A172 (cell line): ENCODE measurements at regions not wholly inside any gene's neighbourhood (a gene's known extent, or its start where the extent isn't known, plus 50 kb on each side); places are given as distances from the start of the nearest gene placed in this dataset.

Experiments
- DNase-seq: peaks from one replicate; pipeline ENCODE4 v3.0.0-alpha.2; 2015; ENCODE audit warnings: low spot score

DNA sequence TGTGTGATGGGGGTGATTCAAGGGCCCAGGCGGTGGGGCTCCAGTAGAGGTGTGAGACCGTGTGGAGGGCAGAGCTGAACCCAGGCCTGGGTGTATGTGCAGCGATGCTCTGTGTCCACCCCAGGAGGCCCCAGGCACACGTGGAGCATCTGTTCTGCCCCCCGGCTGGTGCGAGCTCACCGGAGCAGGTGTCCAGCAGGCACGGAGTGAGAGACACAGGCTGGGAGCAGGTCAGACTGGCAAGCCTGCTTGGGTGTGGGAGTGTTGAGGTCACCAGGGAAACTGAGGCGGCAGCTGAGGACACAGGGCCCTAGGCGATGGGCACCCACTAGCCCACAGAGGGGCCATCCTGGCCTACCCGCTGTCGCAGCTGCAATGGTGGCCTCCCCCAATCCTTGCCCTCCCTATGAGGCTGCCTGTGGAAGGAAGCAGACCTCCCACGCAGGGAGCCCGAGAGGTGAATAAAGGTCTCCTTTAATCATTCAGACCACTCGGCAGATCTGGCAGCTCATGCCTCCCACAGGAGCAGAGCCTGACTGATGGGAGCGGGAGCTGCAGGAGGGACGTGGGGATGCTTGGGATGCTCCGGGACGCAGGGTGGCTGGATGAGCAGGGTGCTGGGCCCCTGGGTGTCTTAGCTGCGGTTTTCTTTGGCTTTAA, 1165.1 kb downstream of the BRD1 start:
- DNase-seq: no peak

DNA sequence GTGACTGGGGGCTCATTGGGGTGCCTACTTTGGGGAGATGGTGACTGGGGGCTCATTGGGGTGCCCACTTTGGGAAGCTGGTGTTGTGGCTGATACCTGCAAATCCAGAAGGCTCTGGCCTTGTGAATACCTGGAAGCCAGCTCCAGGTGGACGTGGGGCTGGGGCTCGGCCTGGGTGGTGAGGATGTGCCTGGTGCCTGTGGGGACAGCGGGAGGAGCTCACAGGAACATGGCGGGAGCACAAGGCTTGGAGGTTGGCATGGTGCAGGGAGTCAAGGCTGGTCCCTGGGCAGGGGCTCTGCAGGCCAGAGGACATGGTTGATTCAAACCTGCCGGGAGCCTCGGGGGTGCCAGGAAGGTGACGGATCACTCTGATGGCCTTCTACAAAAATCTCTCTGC, 1165.7 kb downstream of the BRD1 start:
- no peak for DNase-seq

DNA sequence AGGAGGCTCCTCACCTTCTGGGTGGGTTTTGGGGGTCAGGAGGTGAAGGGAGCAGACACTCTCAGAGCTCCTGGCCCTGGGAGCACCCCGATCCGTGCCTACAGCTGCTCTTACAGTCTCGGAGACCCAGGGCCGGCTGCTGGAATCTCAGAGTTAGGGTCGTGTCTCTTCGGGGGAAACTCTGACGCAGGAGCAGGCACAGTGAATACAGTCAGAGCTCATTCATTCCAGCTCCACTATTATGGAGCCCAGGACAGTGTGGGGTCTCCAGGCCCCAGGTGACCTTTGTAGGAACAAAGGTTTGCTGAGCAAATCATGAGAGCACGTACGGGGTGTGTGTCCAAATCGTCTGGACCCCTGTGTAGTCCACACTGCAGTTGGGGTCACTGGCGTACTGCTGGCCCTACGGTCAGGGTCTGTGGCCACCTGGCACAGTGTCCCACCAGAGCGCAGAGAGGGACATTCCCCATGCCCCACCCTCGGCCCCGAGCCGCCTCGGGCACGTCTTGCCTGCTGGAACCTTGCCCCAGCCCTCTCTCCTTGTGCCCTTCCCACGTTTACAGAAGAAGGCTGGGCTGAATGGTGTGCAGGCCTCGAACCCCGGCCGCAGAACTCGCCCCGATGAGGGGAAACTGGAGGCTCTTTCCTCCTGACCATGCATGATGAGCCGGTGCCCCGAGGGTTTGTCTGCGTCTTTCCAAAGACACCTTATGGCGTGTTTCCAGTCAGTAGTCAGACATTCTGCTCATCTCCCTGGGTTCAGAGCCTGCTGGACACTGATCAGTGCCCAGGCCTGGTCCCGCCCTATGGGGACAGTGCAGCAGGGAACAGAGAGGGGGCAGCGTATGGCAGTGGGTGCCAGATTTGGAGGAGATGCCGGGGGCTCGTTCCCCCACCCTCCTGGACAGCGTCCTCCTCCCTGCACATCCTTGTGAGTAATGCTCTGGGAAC, 1166.6 kb downstream of the BRD1 start:
- DNase-seq: no peak

DNA sequence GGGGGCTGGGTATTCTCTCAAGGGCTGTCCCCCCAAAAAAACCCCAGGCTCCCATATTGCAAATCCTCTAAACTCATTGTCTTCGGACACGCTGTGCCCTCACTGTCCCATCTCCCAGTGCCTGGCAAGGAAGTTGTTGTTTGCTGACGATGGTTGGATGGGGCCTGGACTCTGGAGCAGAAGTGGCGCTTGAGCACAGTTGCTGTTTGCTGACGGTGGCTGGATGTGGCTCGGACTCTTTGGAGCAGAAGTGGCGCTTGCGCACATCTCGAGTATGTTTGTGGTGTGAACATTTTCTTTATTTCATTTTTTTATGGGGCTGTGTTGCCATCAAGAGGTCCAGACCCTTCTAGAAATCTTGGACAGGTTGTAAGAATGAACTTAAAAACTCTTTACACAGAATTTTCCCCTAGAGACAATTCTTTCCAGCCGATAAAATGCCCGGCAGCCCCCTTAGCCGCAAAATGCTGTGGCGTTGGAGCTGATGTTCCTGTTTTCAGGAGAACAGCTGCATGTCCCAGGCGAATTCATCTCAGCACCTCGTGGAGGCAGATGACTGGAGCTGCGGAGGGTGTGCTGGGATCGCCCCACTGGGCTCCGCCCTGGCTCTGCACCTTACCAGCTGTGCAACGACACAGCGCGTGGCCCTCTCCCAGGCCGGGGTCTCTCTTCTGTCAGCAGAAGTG, 1167.4 kb downstream of the BRD1 start:
- no peak for DNase-seq

DNA sequence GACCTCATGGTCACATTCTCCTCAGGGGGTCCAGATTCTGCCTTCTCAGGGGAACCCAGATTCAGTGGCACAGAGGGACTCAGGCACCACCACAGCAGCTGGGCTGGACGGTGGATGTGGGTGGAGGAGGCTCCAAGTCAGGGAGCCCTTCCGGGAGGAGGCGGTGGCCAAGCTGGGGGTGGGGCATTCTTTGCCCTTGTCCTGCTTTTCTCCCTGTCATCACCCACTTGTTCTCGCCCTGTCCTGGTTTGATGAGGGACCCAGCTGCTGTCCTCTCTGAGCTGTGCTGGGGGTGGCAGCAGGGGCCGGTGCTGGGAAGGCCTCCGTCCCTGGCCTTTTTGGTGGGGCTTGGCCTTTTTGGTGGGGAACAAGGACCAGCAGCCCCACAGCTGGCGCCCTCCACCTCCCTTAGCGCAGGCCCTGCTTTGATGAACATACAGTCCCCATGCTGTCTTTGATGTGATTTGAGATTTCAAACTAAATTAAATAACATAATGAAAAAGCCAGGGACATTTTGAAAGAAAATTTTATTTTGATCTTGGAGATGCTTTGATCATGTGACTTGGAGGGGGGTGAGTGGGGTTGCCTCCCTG, 1168.2 kb downstream of the BRD1 start:
- DNase-seq: no peak

DNA sequence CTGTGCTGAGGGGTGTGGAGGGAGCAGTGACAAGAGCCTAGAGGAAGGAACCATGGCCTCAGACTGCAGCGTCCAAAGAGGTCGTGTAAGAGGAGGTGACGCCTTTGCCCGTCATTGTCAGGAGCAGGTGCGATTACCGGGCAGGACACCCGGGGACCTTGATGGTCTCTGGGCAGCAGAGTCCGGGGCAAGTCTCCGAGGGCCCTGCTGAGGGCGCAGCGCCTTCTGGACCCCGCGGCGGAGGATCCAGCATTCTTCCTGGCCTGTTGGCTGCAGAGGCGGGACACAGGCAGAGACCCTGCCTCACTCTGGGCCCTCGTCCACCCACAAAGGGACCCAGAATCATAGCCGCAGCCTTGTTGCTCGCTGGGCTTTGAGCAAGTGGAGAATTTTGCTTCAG, 1168.8 kb downstream of the BRD1 start:
- no peak for DNase-seq

DNA sequence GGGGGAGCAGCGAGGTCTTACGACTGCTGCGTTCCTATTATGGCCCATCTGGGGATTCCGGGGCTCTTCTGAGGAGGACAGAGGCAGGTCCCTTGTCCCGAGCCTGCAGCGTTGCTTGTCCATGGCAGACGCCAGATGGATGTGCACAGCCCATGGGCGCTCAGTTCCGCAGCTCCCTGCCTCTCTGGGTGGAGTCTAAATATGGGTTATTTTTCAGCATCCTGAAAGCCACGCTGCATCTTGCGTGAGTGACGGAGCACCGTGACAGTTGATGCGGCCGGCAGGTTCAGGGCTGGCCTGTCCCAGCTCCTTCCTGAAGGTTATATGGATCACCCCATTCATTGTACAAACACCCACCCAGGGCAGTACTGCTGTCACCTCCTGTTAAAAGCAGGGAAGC, 1169.4 kb downstream of the BRD1 start:
- DNase-seq: no peak

DNA sequence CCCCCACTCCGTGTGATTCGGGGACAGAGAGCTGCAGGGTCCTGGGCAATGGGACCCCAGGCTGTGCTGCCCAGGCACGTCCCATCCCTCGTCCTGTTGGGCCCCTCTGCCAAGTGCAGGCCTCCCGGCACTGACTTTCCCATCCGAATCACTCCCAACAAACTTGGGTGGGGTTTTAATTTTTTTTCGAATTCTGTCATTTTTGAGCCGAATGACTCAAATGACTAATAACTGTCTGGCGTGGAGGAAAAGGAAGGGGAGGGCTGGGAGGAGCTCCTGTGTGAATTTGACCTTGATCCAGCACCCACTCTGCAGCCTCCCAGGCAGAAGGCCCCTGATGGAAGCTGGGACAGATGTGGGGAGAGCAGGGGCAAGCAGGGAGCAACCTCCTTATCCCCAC, 1173.2 kb downstream of the BRD1 start:
- DNase-seq: peak; percentile 51

DNA sequence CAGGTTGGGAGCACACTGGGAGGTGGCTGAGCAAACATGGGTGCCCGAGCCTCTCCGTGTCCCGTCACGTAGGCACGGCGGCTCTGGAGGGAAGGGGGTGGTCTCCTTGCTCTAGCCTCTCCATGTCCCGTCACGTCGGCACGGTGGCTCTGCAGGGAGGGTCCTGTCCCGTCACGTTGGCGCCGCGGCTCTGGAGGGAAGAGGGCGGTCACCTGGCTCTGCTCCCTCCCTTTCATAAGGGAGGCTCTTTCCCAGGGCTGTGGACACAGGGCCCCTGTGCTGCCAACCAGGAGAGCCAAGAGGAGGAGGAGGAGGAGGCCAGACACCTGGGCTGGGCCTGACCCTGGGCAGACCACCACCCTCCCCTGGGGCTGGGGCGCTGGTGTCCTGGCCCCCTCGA, 1173.7 kb downstream of the BRD1 start:
- no peak for DNase-seq

DNA sequence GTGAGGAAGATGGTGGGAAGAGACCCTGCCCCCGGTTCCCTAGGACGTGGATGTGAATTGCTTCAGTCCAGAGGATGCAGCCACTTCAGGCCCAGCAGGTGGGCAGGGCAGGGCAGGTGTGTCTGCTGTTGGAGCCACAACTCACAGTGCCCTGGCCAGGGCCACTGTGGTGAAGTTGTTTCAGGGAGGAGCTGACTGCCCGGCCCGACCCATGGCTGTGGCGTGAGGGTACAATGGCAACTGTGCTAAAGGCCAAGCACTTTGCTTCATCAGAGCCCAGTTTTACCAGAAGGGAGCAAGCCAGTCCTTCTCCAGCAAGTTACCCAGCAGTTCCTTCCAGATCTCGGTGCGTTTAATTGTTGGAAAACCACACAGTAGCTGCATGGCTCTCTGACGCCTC, 1174.4 kb downstream of the BRD1 start:
- DNase-seq: no peak

DNA sequence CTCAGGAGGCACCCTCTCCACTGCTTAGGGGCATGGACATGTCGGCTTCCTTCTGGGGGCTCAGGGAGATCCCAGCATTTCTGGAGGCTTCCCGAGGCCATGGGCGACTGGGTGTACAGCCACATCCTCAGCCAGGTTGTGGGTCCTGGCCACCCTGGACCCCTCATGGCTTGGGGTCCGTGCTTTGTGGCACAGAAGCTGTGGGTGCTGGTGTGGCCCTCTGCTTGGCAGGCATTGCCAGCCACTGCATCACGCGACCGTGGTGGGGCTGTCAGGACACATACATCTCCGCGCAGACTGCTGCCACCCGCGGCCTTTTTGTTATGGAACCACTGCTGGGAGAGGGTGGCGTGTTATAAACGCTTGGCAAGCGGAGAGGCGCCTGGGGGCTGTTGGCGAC, 1174.9 kb downstream of the BRD1 start:
- DNase-seq: no peak

DNA sequence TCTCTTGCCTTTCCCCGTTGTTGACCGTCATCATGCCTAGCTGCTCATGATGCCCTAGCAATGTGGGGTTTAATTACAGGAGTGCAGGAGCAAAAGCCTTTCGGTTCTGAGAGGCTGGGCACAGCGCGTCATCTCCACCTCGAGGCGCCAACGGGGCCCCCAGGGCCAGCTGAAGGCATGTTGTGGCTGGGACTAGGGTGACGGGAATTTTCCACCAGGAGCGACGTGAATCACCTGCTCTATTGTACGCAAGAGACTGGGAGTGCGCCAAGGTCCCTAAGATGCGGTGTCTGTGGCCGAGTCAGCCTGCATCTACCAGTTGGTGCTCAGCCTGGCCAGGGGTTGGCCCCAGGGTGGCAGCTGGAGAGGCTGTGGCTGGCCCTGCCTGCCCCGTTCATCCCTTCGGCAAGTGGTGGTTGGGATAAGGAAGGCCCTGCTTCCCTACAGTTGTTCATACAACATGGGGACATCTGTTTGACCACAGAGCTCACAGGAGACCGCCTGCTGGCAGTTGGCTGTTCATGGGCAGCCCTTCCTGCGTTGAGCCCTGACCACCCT, 1175.6 kb downstream of the BRD1 start:
- DNase-seq: peak; percentile 8

DNA sequence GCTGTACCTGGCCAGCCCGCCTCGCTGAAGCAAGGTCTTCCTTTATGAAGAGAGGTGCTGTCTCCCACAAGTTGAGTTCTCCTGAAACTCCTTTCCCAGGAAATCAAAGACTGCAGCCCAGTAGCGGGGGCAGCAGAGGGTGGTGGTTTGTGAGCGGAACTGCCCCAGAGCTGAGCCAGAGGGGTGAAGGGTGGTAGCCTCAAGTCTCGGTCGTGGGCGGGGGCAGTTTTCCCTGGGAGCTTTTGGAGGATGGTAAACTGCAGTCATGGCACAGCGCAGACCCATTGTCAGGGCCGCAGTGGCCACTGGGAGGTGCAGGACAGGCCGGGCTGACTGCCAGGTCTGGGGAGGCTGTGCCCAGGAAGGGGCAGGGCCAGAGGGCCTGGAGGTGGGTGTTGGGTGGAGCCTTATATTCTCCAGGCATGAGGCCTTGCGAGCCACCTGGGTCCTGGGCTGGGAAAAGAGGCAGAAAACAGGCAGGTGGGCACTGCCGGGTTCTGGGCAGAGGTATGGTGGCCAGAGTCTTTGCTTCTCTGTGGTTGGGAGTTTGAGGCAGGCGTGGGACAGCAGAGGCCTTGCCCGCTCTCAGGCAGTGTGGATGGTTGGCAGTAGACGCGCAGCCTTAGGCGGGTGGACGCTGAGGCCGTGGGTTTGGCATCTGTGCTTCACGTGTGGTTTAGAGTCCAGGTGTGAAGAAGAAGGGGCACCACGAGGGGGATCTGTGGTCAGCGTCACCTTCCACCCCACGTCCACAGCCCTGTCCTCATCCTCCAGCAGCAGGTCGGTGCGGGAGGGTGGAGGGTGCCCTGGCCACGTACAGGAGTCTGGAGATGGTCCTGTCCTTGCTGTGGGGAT, 1176.4 kb downstream of the BRD1 start:
- no peak for DNase-seq

DNA sequence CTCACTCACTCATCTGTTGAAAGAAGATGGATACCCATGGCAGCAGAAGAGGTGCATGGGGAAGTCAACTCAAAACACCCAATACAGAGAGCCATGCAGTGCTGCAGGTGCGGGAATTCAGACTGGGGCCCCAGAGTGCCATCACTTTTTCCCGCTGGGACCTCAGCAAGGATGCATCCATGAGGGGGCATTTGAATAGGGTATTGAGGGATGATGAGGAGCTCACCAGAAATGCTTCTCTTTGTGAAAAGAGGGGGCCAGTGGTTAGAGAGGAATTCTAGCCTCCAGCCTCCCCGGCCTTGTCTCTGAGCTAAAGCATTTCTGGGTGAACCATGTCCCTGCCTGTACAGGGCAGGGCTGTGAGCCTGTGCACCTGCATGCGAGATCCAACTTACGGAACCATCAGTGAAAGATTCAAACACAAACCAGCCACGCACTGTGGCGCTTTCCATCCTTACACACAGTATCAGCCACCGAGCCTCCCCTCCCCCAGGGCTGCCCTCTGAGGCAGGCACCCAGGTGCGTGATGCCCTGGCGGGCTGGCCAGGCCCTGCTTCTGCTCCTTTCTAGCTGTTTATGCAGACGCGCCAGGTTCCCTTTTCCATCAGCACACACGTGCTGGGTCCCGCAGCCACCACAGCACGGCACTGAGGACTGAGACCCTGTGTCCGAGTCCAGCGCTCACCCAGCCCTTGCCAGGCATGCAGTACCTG, 1177.2 kb downstream of the BRD1 start:
- no peak for DNase-seq

DNA sequence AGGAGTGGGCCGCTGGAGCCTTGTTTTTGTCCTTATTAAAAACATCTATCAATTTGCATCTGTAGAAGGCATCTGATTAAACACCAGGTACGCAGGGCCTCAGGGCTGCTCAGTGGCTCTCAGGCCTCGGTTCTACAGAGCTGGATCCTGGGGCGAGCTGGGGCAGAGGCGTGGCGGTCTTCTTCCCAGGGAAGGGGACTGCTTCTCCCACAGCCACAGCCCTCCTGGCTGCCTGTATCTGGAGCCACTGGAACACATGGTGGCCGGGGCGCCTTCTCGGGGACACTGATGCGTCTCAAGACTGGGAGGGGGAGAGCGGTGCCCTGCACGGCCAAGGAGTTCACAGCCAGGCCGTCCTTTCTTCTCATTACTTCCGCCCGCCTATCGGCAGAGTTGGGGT, 1178.2 kb downstream of the BRD1 start:
- no peak for DNase-seq

DNA sequence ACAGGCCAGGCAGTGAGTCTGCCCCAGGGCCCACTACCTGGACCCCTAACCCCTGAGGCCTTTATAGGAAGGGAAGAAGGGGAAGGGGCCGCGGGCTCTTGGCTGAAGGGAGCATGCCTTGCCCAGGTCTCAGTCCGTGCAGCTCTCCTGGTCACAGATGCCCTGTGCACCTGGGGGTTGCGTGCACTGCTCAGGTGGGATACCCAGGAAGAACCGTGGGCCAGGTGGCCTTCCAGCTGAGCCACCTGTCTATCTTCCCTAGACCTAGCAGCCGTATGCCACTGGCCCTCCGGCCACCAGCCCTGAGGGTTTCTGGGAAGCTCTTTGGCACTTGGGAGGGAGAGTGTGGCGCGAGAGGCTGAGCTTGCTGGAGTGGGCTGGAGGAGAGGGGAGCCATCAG, 1178.6 kb downstream of the BRD1 start:
- DNase-seq: no peak

DNA sequence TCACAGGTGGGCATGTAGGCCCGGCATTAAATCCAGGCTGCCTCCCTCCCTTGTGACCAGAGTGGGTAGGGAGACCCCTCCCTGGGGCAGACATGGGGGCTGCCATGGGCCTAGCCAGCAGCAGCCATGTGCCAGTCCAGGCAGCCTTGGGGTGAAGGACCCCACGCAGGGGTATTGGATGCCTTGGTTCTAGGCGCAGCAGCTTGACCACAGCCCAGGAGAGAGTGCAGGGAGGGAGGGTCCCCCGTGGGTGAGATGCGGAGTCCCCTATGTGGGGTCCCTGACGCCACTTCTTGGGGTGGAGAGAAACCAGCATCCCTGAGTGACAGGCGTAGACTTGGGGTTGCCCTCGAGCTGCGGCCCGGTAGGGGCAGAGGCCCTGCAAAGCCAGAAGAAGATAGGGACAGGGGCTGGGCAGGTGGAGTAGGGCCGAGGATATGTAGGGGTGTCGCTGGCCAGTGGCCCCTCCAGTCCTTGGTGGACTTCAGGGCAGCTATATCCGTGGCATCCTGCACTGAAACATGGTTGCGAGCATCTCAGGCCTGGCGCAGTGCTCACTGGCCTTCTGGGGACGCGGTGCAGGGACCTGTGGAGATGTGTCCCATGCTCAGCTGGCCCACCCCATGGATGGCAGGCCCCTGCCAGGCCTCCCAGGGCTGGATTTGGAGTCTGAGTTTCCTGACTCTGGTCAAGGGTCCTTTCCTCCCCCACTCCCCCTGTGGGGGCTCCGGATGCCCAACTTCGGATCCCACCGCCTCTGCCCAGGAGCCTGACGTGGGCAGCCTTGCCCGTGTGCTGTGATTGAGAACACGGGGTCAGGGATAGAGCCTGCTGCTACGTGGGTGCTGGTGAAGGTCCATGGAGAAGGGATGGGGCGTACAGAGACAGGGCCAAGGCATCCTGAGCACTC, 1179.8 kb downstream of the BRD1 start:
- no peak for DNase-seq

DNA sequence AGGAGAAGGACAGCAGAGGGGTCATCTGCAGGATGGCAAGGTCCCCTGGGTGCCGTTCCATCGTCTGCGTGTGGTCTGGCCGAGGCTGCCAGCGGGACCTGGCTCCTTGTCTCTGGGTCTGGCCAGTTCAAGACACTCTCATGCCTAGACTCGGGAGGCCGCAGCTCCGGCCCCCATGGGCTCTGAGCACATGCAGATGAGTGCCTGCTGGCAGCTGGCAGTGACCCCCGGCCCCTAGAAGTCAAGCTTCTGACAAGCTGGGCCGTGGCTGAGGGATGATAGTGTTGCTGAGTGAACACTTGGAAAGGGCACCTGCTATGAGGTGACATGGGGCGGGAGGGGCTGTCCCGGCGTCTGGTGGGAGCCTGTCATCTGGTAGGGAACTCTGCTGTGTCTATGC, 1180.6 kb downstream of the BRD1 start:
- DNase-seq: no peak

DNA sequence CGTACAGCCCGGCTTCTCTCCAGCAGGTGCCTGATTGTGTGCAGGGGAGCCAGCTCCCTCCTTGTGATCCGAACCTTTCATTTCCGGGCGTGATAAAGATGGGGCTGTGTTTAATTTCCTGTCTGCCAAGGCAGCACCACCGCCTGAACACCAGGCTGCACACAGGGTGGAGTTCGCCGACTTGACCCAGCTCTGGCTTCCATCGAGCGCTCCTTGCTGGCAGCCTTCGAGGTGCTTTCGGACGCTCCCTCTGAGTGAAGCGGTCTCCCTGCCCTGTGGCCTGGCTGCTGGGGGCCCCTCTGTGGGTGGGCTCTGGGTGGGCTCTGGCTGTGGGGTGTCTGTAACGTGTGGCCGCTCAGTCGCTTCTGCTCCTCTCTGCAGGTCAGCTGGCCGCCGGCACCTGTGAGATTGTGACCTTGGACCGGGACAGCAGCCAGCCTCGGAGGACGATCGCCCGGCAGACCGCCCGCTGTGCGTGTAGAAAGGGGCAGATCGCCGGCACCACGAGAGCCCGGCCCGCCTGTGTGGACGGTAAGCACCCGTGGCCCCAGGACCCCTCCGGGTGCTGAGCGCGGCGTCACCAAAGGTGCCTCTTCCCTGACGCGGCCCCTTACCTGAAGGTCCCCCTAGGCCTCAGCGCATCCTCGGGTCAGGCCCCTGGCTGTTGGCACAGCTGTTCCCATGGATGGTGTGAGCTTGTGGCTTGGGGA, 1181.3 kb downstream of the BRD1 start:
- no peak for DNase-seq
